ENCODE measurements at regions not wholly inside any gene's neighbourhood (a gene's known extent, or its start where the extent isn't known, plus 50 kb on each side); places are given as distances from the start of the nearest gene placed in this dataset.
A peak's percentile ranks its signal among the peaks of the same experiment; 100 is the strongest.
"Not testable (repeated sequence)": the region's sequence is repeated elsewhere in the genome, so short reads cannot be mapped to it uniquely, and the experiment has no call there.

DNA sequence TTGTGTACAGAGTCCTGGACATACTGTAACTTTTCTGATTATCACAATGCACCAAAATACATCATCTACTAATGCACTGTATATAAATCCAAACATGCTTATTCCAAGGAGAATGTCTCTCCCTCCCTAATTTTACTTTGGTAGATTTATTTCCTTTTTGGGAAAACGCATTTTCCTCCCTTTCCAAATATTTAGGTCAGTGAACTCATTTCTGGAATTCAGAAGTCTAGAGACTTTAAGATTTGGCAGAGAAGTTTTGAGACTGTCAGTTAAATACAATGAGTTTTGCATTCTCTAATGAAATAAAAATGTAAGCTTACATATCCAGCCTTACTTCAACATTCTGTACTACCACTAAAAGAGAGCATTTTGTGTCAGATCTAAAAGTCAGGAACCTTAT, 165.8 kb upstream of the EDNRB start:
- no peak for DNase-seq (ENCODE audit: low read depth in 2 of 2)

DNA sequence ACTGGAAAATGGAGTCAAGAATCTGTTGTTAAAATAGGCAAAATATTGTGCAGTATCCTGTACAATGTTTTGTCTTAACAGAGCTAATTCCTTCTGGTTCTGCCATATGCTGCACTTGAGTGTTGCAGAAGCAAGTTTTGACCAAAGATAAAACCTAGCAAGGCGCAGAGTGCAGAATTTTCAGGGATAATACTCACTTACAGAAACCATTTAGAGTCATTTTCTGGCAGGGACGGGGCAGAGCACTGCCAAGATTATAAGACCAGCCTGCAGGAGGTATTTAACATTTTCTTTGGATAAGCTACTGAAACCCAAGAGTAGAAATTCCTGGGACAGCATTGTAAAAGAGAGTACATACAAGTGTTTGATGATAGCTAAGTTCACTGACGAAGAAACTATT, 159.5 kb upstream of the EDNRB start:
- DNase-seq (ENCODE audit: low read depth in 2 of 2) = no peak

GRCh38 chr13:78067290-78067689, 148.7 kb upstream of the EDNRB start:
- DNase-seq (ENCODE audit: low read depth in 2 of 2) = no peak

- DNase-seq (ENCODE audit: low read depth in 2 of 2) = no peak
These were observed 146.5 kb upstream of the EDNRB start for GRCh38 chr13:78065141-78065540.

DNA sequence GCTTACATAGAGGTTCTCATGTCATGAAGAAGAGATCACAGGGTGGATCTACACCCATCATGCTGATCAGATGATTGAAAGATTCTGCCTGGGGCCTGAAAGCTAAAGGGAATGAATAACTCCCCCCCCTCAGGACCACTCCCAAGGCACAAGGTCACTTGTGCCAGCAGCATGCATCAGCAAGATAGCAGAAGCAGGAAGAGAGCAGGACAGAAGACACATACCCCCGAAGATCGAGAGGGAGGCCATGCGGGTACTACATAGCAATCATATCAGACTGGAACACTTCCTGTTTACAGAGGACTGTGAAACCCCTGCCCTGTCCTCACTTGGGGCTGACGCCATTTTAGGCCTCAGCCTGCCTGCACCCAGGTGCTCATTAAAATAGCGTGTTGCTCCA, 143.2 kb upstream of the EDNRB start:
- no peak for DNase-seq (ENCODE audit: low read depth in 2 of 2)

DNA sequence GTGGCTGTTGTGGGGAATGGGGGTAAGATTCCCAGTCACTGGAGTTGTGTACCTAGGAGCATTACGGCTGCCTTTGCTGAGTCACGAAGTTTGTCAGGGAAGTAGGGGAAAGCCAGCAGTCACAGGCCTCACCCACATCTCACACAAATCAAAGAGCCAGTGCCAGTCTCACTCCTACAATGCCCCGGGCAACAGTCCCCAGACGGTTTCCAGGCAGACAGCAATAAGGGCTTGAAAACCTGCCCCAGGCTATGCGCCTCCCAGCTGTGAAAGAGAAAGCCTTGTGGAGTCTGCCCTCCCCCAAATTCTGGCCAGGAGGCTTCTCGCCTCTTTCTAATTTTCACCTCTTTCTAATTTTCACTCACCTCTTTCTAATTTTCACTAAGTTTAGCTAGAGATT, 142.3 kb upstream of the EDNRB start:
- no peak for DNase-seq (ENCODE audit: low read depth in 2 of 2)

- DNase-seq (ENCODE audit: low read depth in 2 of 2) = not testable (repeated sequence)
These were observed 138.2 kb upstream of the EDNRB start for GRCh38 chr13:78056865-78057264.

DNA sequence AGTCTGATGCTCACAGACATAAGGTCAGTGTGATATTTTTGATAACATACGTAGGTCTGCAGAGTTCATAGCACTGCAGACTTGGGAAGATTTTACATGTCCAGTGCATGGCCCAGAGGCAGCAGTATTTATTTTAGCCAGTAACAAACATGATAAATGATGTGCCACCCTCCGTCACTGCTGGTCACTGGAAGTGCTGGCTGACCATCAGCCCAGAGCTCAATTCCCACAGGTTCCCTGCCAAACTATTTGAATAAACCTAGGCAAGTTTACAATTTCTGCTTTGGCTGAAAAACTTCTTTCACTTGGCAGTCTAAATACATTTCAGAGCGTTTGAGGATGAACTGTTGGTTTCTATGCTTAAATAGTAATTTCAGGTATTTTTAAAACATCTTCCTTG, 135.5 kb upstream of the EDNRB start:
- no peak for DNase-seq (ENCODE audit: low read depth in 2 of 2)

DNA sequence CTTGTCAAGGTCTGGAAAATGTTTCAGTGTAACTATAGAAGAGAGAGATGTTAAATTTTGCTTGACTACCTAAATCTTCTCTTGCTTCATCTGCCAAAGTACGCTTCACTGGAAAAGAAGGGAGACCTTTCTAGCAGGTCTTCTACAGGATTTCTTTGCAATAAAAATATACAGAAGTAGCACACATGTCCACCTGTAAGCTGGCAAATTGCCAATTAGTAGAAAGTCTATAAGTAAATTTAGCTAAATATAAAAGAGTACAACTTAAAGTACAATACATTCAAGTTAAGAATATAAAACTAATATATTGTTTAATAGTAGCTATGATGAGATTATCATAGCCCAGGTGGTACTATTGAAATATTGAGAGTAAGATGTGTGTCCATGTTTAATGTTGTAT, 128.5 kb upstream of the EDNRB start:
- no peak for DNase-seq (ENCODE audit: low read depth in 2 of 2)

GRCh38 chr13:78046331-78046730, 127.7 kb upstream of the EDNRB start:
- no peak for DNase-seq (ENCODE audit: low read depth in 2 of 2)

DNA sequence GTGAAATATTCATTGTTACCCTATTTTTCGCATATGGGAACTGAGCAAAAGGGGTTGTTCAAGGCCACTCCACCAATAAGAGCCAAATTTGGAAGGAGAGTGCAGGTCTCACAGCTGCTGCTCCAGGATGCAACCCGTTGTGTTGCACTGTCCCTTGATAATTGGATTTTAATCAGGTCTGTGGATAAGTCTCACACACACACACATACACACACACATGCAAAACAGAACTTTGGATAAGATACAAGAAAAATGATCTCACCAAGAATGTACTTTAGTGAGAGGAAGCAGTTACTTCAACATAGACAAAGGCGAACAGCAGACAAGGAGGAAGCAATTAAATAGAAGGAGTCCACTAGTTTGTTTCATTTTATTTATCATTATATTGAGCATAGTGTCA, 127.3 kb upstream of the EDNRB start:
- DNase-seq (ENCODE audit: low read depth in 2 of 2) = no peak

DNA sequence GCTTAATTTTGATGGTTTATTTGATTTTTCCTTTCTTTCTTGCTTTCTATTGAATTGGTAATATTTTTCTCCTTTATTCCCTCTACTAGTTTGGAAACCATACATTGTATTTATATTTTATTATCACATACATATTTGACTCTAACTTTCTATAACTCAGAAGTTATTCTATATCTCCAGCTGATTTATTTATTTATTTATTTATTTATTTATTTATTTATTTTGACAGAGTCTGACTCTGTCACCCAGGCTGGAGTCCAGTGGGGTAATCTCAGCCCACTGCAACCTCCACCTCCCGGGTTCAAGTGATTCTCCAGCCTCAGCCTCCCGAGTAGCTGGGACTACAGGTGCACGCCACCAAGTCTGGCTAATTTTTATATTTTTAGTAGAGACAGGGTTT, 122.7 kb upstream of the EDNRB start:
- not testable (repeated sequence) for DNase-seq (ENCODE audit: low read depth in 2 of 2)

GRCh38 chr13:78040205-78040830, 121.7 kb upstream of the EDNRB start:
- no peak for DNase-seq (ENCODE audit: low read depth in 2 of 2)

- no peak for DNase-seq (ENCODE audit: low read depth in 2 of 2)
These were observed 118.2 kb upstream of the EDNRB start for GRCh38 chr13:78036841-78037240.

GRCh38 chr13:78035500-78035899, 116.9 kb upstream of the EDNRB start:
- DNase-seq (ENCODE audit: low read depth in 2 of 2) = no peak

DNA sequence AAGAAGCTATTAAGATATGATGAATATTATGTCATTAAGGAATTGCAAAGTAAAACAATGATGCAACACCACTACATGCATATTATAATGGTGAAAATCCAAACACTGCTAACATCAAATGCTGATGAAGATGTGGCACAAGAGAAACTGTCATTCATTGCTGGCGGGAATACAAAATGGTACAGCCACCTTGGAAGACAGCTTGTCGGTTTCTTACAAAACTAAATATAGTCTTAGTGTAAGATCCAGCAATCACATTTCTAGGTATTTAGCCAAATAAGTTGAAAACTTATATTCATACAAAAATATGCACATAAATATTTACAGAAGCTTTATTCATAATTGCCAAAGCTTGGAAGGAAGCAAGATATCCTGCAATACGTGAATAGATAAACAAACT, 114.9 kb upstream of the EDNRB start:
- DNase-seq (ENCODE audit: low read depth in 2 of 2) = no peak

GRCh38 chr13:78032132-78032531, 113.5 kb upstream of the EDNRB start:
- DNase-seq (ENCODE audit: low read depth in 2 of 2) = no peak

- DNase-seq (ENCODE audit: low read depth in 2 of 2) = no peak
These were observed 111.8 kb upstream of the EDNRB start for GRCh38 chr13:78030341-78030896.

DNA sequence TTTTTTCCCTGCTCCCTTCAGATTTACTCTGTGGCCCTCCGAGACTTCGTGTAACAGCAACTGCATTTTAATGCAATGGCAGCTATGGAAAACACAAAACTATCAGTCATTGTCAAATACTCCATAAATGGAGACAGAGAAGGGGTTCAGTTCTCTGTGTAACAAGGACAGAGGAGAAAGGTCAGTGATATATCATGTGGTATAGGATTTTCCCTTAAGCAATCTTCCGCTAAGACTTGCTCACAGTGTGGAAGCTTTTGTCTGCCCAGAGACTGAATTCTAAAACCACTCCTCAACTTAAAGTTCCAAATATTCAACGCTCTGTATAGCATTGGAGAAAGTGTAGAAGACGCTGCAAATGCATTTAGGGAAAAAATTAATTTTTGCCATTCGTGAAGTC, 111.3 kb upstream of the EDNRB start:
- DNase-seq (ENCODE audit: low read depth in 2 of 2) = no peak

DNA sequence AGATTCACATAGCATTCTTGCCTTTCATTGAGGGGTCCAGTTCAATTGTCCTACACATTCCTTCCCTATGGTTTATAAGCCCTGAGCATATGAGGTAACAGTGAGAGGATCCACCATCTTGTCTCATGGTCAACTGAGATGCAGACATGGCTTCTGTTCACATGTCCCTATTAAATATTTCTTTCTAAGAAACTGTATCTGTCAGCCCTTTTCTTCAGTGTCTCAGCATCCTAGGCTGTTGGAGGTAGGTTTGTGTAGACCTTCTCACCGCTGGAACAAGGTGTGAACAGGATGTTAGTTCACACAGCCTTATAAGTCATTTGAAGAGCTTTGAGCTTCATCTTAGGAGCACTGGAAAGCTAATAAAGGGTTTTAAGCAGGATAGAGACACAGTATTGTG, 110.3 kb upstream of the EDNRB start:
- no peak for DNase-seq (ENCODE audit: low read depth in 2 of 2)

DNA sequence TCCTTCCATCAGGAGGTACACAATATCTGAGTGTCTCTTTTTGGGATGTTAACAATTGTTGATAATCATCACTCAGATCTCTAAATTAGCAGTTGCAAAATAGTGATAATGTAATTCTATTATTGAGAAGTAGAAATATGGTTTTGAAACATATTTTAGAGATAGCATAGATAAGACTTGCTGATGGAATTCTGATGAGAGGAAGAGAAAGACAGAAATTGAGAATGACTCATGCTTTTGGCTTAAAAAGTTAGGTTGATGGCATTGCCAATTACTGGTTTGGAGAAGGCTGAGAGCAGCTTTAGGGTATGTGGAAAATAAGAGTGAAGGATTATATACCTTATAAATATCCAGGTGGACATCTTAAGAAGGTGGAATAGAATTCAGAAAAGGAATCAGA, 106.4 kb upstream of the EDNRB start:
- DNase-seq (ENCODE audit: low read depth in 2 of 2) = no peak

GRCh38 chr13:78022164-78022877, 103.7 kb upstream of the EDNRB start:
- DNase-seq (ENCODE audit: low read depth in 2 of 2) = peak; percentile 13 to 17

- DNase-seq (ENCODE audit: low read depth in 2 of 2) = no peak
These were observed 102.2 kb upstream of the EDNRB start for GRCh38 chr13:78020861-78021260.

- no peak for DNase-seq (ENCODE audit: low read depth in 2 of 2)
These were observed 97.2 kb upstream of the EDNRB start for GRCh38 chr13:78015782-78016181.
